Fibroblast of the conjunctiva (primary cell): ENCODE measurements at regions not wholly inside any gene's neighbourhood (a gene's known extent, or its start where the extent isn't known, plus 50 kb on each side); places are given as distances from the start of the nearest gene placed in this dataset.

Source experiments
- DNase-seq: peaks from one replicate; pipeline ENCODE4 v3.0.0-alpha.2; 2010; ENCODE audit warnings: low read depth

DNA sequence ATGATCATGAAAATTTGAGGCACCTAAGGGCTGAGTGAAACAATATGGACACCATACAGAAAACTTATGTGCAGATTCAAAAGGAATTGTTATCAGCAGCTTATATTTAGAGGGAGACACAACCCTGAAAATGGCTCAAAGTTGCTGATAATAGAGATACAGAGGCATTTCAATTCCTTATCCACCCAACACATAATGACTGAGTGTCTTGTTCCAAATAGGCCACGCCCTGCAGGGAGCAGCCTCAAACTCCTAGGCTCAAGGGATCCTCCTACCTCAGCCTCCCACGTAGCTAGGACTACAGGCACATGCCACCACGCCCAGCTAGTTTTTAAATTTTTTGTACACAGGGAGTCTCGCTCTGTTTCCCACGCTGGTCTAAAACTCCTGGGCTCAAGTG is 79.0 kb downstream of the LBH start:
- DNase-seq = no peak

GRCh38 chr2:30310955-30311354 is 79.6 kb downstream of the LBH start:
- DNase-seq = no peak

DNA sequence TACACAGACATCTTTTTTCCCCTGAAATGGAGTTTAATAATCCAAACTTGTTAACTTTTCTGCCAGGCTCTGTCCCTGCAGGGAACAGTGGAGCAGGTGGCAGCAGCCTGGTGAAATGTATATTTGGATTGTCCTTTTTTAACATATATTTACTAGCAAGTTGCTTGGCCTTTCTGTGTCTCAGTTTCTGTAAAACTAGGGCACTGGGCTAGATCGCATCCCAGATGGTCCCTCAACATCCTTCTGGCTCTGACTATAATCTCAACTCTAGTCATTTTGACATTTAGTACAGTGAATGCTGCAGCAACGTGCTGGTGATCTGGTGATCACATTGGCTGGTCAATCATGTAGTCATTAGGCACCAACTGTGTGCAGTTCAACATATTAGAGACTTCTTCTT is 80.4 kb downstream of the LBH start:
- no peak for DNase-seq

- no peak for DNase-seq
These were observed 81.6 kb downstream of the LBH start for GRCh38 chr2:30312916-30313315.

DNA sequence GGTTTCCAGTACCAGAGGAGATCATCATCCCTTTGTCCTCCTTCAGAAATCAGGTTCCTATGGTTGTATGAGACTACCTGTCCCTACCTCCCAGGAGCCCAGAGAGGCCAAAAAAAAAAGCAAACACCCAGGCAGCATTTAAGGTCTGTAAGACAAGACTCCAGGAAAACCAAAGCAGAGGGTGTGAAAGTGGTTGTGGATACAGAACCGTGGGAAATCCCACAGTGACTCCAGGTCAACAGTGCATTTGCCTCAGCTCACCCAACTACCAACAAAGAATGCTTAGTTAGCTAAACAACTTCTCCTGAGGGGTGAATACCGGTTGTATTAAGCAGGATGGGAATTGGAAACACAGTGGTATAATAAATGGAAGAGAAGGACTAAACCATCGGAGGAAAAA is 83.6 kb downstream of the LBH start:
- no peak for DNase-seq

GRCh38 chr2:30315391-30316063 is 84.2 kb downstream of the LBH start:
- DNase-seq = no peak

DNA sequence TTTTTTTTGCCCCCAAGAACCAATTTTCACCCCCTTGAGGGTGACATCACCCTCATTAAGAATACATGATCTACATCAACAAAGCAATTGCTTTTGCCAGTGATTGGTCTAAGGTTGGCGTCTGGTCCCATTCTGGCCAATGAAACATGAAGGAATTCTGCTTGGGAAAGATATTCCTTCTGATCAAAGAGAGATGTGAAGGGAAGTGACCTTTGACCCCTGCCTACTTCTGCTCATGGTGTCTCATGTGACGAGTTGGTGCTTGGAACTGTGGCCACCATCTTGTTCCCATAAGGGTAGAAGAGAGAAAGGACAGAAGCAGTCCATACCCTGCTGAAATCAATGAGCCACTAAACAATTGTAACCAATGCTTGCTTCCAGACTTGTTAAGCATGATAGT is 85.1 kb downstream of the LBH start:
- no peak for DNase-seq

DNA sequence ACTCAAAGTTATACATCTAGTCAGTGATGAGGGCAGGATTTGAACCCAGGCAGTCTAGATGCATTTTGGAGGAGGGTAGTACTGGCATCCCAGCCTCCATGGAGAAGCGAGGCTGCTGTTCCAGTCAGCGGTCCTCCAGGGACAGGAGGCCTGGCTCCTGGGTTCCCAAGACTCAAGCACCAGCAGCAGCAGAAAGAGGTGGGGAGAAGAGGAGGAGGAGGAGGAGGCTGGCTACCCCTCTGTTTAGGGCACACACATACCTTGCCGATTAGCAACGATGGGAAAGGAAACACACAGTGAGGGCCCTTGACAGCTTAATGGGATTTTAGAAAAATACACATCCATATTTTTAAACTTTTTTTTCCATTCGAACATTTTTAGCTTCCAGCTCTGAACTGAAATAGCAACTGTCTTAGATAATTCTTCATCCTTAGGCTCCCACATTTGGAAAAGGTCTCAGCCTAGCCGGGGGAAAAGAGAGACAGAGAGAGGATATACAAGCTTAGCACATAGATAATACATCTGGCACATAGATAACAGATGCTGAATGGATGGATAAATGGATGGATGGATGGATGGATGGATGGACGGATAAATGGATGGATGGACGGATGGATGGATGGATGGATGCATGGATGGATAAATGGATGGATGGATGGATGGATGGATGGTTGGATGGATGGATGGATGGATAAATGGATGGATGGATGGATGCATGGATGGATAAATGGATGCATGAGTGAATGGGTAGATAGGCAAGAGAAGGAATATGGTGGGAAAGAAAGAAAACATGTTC is 87.9 kb downstream of the LBH start:
- no peak for DNase-seq

GRCh38 chr2:30321466-30321865 is 90.1 kb downstream of the LBH start:
- DNase-seq = no peak

- no peak for DNase-seq
These were observed 92.2 kb downstream of the LBH start for GRCh38 chr2:30323499-30323898.

DNA sequence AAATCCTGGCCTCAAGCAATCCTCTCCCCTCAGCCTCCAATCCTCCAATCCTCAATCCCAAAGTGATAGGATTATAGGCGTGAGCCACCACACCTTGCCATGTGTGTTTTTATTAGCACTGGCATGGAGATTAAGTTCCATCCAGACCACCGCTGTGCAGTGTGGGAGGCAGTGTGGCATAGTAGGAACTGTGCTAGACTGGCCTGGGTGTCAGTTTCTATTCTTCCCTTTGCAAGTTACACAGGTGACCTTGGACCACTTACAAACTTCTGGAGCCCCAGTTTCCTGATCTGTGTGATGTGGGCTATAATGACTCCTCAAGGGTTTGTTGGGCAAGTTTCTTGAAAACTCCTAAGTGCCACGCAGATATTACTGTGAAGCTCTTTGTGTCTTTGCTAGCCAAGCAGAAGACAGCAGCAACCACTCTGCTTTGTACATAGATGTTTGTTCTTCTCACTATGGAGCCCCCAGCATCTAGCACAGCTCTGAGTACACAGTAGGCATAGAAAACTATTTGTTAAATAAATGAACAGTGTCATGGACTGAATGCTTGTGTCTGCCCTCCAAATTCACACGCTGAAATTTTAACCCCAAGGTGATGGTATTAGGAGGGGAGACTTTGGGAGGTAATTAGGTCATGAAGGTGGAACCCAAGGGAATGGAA is 93.0 kb downstream of the LBH start:
- no peak for DNase-seq

GRCh38 chr2:30325600-30326328 is 94.4 kb downstream of the LBH start:
- DNase-seq = no peak

DNA sequence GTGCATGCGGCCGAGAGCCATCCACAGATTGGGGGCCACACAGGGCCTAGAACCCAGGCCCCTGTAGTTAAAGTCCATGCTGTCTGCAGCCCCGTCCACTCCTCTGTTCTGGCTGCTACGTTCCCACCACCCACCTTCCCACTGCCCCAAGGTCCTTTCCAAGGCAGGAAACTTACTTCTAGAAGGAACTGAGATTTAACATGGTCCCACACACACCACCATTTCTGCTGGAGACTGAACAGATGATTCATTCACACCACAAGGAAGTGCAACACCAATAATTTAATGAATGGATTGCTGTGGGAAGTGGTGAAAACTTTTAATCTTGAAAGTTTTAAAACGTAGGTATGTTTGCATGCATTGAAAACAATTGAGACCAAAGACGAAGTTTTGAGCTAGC is 95.2 kb downstream of the LBH start:
- no peak for DNase-seq

DNA sequence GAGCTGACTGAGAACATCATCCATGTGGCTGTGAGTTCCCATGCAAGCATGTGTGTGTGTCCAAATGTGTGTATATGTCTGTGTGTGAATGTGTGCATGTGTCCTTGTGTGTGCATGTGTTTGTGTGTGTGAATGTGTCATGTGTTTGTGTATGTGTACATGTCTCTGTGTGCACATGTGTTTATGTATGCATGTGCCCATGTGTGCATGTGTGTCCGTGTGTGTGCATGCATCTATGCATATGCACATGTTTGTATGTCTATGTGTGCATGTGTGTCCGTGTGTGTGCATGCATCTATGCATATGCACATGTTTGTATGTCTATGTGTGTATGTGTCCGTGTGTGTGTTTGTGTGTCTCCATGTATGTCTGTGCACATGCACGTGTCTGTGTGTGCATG is 99.7 kb downstream of the LBH start:
- DNase-seq = no peak

DNA sequence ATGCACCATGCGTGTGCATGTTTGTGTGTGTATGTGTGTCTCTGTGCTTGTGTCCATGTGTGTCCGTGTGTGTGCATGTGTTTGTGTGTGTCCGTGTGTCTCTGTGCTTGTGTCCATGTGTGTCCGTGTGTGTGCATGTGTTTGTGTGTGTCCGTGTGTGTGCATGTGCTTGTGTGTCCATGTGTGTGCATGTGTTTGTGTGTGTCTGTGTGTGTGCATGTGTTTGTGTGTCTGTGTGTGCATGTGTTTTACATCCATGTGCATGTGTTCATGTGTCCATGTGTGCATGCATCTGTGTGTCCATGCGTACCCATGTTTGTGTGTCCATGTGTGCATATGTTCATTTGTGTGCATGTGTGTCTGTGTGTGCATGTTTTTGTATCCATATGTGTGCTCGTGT is 100.5 kb downstream of the LBH start:
- no peak for DNase-seq

- DNase-seq = no peak
These were observed 101.6 kb downstream of the LBH start for GRCh38 chr2:30332791-30333453.

- DNase-seq = no peak
These were observed 103.5 kb downstream of the LBH start for GRCh38 chr2:30334762-30335363.

DNA sequence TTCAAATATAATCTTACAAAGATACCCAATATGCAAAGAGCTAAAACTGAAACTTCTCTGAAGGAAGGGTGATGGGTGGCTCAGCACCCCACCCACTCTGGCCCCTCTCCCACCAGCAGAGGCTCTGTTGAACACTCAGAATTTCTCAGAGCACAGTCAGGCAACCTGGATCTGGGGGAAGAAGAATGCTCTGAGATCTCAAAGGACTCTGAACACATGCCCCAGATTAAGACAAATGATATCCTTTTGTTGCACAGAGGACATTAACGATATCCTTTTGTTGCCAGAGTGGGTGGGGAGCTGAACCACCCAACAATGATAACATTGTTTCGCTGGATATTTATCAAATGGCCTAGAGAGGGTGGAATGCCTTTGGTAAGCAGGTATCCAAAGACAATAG is 104.8 kb downstream of the LBH start:
- no peak for DNase-seq

DNA sequence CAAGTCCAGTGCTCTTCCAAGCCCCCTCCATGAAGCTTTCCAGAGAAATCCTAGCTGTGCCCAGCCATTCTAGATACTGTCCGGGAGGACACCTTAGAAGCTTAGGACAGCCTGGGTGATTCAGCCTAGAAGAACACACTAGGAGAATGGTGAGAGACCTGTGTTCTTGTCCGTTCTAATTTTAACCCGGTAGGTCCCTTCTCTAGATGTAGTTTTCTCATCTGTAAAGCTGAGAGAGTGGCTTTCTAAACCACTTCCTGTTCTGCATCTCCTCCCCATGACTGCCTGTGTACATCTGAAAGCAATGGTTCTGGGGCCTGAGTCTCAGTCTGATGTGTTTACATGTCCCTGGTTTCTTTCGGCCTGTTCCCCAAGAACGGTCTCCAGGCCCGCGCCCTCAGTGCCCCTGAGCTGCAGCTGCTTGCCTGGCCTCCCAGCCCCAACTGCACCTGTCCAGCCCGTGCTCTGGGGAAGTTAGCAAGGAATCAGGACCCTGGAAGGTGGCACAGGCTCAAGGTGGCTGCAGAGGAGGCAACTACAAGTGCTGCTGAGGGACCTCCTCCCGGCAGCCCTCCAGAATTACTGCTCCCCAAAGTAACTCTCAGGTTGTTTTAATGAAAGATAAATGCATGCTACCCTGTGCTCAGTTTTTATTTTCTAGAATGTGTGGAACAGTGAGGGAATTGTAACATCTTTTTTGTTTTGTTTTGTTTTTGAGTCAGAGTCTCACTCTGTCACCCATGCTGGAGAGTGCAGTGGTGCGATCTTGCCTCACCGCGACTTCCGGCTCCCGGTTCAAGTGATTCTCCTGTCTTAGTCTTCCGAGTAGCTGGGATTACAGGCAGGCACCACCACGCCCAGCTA is 105.9 kb downstream of the LBH start:
- no peak for DNase-seq

DNA sequence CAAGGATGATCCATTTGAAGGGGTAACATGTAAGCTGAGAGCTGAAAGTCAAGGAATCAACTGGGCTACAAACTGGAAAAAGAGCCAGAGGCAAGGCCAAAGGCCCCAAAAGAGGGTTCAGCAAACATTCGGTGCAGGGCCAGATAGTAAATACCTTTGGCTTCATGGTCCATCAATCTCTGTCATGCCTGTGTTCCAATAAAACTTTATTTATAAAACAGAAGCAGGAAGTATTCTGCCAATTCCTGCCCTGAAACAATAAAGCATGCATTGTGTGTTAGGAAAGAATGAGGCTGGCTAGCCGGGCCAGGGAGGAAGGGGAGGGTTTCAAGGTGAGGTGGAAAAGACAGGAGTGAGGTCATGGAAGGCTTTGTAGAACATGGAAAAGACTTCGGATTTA is 107.1 kb downstream of the LBH start:
- no peak for DNase-seq

GRCh38 chr2:30339071-30339470 is 107.7 kb downstream of the LBH start:
- no peak for DNase-seq
